ACC112 (cell line): ENCODE measurements at regions not wholly inside any gene's neighbourhood (a gene's known extent, or its start where the extent isn't known, plus 50 kb on each side); places are given as distances from the start of the nearest gene placed in this dataset.

Experiments
- H2AFZ ChIP-seq: fragments of 200-600 bp; sonication (generic); one replicate; pipeline ENCODE4 v1.6.0; 2017; ENCODE audit warnings: antibody characterized with exemption, low read length; ENCODE audit not compliant: unreplicated experiment
- H3K27ac ChIP-seq: fragments of 200-600 bp; sonication (generic); 2 replicates; pipeline ENCODE4 v1.5.1; 2014; ENCODE audit warnings: low read depth, mild to moderate bottlenecking, antibody characterized with exemption, low read length, moderate library complexity
- H3K27me3 ChIP-seq: fragments of 200-600 bp; sonication (generic); 2 replicates; pipeline ENCODE4 v1.6.1; 2014; ENCODE audit warnings: mild to moderate bottlenecking, antibody characterized with exemption, low read length, moderate library complexity, mixed read lengths; ENCODE audit not compliant: insufficient read depth
- H3K36me3 ChIP-seq: fragments of 200-600 bp; sonication (generic); 2 replicates; pipeline ENCODE4 v1.6.1; 2016; ENCODE audit warnings: mild to moderate bottlenecking, antibody characterized with exemption, low read length, moderate library complexity, mixed read lengths; ENCODE audit not compliant: insufficient read depth
- H3K4me1 ChIP-seq: fragments of 200-600 bp; sonication (generic); one replicate; pipeline ENCODE4 v1.6.1; 2016; ENCODE audit warnings: low read length, mixed read lengths; ENCODE audit not compliant: insufficient read depth, unreplicated experiment, control insufficient read depth
- H3K4me3 ChIP-seq: fragments of 200-600 bp; sonication (generic); 2 replicates; pipeline ENCODE4 v1.5.1; 2014; ENCODE audit warnings: mild to moderate bottlenecking, low read depth, low read length
- H3K79me2 ChIP-seq: fragments of 200-600 bp; sonication (generic); one replicate; pipeline ENCODE4 v1.6.0; 2016; ENCODE audit warnings: low read length; ENCODE audit not compliant: control insufficient read depth, unreplicated experiment, insufficient read depth

- Histone ChIP-seq H3K79me2 (no peaks in the 10 kb centered on the region), H2AFZ (no peak overlapping the region), H3K4me1 (no peaks in the 10 kb centered on the region), H3K27me3 (peaks cover 97% of the 10 kb centered on the region), H3K4me3 (no peak overlapping the region), H3K36me3 (no peaks in the 10 kb centered on the region), H3K27ac (no peak overlapping the region)
Measured at GRCh38 chr4:8702020-8702495, 109.5 kb downstream of the CPZ start.

DNA sequence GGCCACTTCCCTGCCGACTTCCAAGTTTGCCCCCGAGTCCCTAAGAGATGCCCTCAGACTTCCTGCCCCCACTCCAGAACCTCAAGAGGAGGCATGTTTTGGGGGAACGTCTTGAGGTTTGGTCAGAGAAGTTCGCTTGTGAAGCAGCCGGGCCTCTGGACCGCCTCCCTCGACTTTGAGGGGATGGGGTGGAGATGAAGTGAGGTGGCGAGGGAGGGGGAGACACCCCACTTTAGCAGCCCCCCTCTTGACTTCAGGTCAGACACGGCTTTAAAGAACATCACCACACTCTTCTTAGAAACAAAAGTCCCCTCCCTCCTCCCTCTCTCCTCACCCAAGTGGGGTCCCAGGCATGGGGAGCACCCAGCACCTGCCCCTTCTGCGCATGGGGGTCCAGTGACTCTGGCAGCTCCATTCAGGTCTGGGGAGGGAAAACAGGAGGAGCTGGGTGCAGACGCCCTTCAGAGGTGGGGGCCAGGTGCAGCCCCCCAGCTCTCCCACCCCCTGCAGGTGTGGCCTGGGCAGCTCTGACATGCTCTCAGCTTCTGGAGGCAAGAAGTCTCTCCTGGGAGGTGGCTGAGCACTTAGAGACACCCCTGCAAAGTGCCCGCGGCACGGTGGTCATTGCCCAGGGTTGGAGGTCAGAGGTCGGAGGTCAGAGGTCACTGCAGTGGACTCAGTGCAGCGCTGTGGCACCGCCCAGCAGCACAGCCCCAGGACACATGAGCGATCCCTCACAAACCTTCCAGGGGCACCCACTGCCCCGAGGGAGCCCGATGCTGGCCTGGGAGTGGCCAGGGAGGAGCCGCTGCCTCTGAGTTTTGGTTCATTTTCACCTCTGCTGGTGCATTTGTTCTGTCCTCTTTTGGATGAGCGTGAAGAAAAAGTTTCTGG is 108.8 kb downstream of the CPZ start:
- Histone ChIP-seq H3K4me3 (no peak overlapping the region), H2AFZ (no peak overlapping the region), H3K36me3 (no peaks in the 10 kb centered on the region), H3K27ac (no peak overlapping the region), H3K27me3 (peaks cover 90% of the 10 kb centered on the region), H3K79me2 (no peaks in the 10 kb centered on the region), H3K4me1 (no peaks in the 10 kb centered on the region)

GRCh38 chr4:8700531-8700930 is 108.0 kb downstream of the CPZ start:
- Histone ChIP-seq H3K36me3 (no peaks in the 10 kb centered on the region), H2AFZ (no peak overlapping the region), H3K27ac (no peak overlapping the region), H3K27me3 (peaks cover 86% of the 10 kb centered on the region), H3K4me3 (peak overlapping the region; percentile 6), H3K79me2 (no peaks in the 10 kb centered on the region), H3K4me1 (no peaks in the 10 kb centered on the region)

DNA sequence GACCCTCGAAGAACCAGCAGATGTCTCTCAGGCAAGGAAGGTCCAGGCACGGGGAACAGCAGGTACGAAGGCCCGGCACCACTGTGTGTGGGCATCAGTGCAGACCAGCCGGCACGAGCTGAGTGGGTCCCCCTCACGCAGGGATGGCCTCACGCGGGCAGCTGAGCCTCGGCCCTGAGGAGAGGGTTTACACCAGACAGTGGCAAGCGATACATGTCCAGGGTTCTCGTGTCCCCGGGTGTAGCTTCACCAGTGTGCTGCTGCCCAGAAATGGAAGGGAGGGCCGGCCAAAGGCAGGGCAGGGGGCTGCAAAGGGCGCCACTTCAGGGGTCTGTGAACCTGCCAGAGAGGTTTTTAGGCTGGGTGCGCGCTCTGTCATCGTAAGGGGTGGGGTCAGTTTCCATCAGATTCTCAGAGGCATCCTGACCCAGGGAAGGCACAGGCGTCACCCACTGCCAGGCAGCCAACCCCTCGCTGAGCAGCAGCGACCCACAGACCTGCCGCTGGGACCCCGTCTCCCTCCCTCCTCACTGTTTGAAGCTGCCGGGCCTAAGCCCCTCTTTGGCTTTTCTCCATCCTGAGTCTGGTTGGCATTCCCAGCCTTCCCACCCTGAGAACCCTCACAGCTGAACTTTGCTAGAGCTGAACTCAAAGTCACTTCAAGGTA is 107.0 kb downstream of the CPZ start:
- Histone ChIP-seq H2AFZ (no peak overlapping the region), H3K27me3 (peaks cover 82% of the 10 kb centered on the region), H3K36me3 (no peaks in the 10 kb centered on the region)

DNA sequence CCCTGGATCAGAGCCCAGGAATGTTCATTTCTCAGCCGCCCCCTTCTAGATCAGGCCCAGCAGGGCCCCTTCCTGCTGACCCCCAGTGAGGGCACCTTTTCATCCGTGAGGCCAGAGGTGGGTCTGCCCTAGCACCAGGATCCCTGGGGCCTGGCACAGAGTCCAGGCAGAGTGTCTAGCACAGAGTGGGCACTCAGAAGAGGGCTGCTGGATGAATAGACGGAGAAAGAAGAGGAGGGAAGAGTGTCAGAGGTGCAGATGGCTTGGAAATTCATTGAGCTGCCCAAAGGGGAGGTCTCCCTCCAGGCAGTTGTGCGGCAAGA is 106.5 kb downstream of the CPZ start:
- H3K79me2 ChIP-seq: no peaks in the 10 kb centered on the region
- no peak overlapping the region for H3K27ac ChIP-seq
- no peak overlapping the region for H2AFZ ChIP-seq
- no peaks in the 10 kb centered on the region for H3K4me1 ChIP-seq
- H3K27me3 ChIP-seq: peaks cover 79% of the 10 kb centered on the region
- no peak overlapping the region for H3K4me3 ChIP-seq
- no peaks in the 10 kb centered on the region for H3K36me3 ChIP-seq

More for the DNA sequence above, 107.0 kb downstream of the CPZ start:
- Histone ChIP-seq H3K4me1 (no peaks in the 10 kb centered on the region), H3K4me3 (no peak overlapping the region), H3K27ac (no peak overlapping the region), H3K79me2 (no peaks in the 10 kb centered on the region)

DNA sequence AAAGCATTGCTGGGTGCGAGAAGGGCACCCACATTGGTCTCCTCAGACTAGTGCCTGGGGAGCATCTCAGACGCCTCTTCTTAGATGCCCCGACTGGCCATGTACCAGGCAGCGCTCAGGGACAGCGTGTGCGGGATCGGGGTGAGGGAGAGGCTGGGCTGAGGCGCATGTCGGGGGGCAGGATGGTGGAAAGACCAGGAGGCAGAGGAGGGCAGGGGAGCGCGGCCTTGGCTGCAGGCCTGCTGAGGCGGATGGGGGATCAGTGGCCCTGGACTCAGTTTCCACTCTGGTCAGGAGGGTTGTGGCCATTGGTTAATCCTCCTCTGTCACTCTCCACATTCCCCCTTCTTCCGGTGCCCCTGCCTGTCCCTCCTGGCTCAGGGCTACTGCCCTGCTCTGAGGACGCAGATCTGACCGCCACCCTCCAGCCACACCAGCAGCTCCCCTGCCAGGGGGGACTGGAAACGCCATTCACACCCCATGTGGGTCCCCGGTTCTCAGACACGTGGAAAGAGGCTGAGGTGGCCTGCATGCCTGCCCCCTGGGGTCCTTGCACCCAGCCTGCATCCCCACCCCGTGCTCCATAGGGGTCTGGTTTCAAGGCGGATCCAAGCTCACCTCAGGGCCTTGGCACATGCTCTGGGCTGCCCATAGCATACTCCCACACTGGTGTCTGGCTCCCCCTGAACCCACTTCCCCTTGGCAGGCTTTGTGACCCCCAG is 105.9 kb downstream of the CPZ start:
- H3K79me2 ChIP-seq: no peaks in the 10 kb centered on the region
- H2AFZ ChIP-seq: no peak overlapping the region
- H3K36me3 ChIP-seq: no peaks in the 10 kb centered on the region
- H3K27ac ChIP-seq: no peak overlapping the region
- no peak overlapping the region for H3K4me3 ChIP-seq
- peaks cover 81% of the 10 kb centered on the region for H3K27me3 ChIP-seq
- H3K4me1 ChIP-seq: no peaks in the 10 kb centered on the region

DNA sequence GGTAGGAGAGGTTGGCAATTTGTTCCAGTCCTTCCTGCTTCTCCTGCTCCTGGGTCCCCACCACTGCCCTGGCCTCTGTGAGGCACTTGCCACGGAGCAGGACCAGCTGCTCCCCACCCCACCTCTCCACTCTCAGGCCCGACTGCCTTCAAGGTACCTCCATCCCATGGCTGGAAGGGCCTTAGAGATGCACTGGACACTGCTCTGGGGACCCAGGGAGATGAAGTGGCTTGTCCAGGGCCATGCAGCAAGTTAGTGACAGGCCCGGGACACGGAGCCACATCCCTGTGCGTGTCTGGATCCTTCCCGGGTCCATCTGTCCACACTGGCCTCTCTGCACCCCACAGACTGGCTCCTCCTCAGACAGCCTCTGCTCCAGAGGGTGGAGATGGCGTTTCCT is 105.3 kb downstream of the CPZ start:
- no peaks in the 10 kb centered on the region for H3K79me2 ChIP-seq
- H3K36me3 ChIP-seq: no peaks in the 10 kb centered on the region
- H3K4me1 ChIP-seq: no peaks in the 10 kb centered on the region
- no peak overlapping the region for H3K27ac ChIP-seq
- H2AFZ ChIP-seq: no peak overlapping the region
- no peak overlapping the region for H3K4me3 ChIP-seq
- H3K27me3 ChIP-seq: peaks cover 79% of the 10 kb centered on the region

DNA sequence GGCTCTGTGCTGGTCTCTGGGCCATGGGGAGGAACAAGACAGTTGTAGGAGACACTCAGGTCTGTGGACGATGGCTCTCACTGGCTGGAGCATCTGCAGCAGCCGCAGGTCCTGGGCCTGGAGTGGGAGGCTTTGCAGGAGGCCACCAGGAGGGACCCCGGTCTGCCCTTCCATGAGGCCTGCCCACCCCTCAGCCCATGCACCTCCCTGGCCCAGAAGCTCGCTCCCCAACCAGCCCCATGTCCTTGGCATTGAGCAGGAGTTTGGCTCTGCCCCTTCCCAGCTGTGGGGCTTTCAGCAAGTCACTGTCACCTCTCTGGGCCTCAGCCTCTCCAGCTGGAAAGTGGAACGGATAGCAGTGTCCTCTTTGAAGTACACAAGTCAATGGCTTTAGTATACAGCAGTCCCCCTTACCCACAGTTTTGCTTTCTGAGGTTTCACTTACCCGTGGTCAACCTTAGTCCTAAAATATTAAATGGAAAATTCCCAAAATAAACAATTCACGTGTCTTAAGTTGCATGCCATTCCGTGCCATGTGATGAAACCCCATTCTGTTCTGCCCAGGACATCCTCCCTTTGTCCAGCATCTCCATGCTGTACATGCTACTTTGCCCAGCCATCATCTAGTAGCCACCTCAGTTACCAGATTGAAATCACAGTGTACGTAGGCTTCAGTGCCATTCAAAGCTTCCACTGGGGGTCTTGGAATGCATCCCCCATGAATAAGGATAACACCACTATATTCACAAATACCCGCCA is 104.0 kb downstream of the CPZ start:
- Histone ChIP-seq H3K27ac (no peak overlapping the region), H3K79me2 (no peaks in the 10 kb centered on the region), H3K27me3 (peaks cover 75% of the 10 kb centered on the region), H3K4me1 (no peaks in the 10 kb centered on the region), H3K36me3 (no peaks in the 10 kb centered on the region), H2AFZ (no peak overlapping the region), H3K4me3 (no peak overlapping the region)

DNA sequence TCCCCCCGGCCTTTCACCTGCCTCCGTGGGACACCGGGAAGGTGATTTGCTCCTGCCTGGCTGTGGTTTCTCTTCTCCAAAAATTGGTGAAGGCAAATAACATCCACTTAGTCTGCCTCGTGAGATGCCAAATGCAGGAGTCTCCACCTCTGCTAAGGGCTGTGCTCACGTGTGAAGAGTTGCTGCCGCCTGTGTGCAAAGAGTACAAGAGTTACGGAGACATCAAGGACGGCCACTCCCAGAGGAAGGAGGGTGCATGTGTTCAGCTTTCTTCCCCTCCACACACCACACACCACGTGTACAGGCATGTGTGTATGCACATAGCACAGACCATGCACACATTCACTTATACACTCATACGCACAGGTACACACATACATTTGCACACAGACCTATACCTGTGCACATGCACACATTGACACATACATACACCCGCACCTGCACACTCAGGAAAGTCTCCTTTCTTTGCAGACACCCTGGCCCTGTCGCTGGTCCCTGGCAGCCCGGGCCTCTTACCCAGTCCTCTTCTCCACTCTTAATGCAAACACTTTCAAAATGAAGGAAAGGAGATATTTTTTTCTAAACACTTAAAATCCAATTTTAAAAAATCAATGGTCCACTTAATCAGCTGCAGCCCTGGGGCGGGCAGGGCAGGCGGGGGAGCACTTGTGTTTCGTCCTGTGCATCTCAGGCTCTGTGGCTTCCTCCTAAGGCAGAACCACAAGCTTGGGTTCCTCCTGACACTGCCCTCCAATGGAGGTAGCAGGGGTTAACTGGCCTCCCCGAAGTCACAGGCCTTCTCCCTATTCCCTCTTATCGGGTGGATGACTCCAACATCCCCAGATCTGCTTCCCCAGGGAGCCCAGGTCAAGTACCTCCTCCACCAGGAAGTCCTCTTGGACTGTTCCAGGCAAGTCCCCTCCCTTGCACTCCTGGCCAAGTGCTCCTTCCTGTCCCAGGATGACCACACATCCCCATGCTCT is 103.0 kb downstream of the CPZ start:
- Histone ChIP-seq H3K27me3 (peaks cover 73% of the 10 kb centered on the region), H3K4me1 (no peaks in the 10 kb centered on the region), H3K79me2 (no peaks in the 10 kb centered on the region), H3K36me3 (no peaks in the 10 kb centered on the region), H3K4me3 (no peak overlapping the region), H2AFZ (no peak overlapping the region), H3K27ac (no peak overlapping the region)
